Nephron (organoid): ENCODE measurements at regions not wholly inside any gene's neighbourhood (a gene's known extent, or its start where the extent isn't known, plus 50 kb on each side); places are given as distances from the start of the nearest gene placed in this dataset.

Experiments used
- H3K27ac Mint-ChIP-seq, 3 experiments: 2 replicates each; pipeline ENCODE4 v1.8.0; 2020; ENCODE audit warnings: mixed read lengths in 3 of 3, mild to moderate bottlenecking in 2 of 3, moderate library complexity in 1 of 3
- H3K27me3 Mint-ChIP-seq: 2 replicates; pipeline ENCODE4 v1.8.0; 2021; ENCODE audit warnings: low read depth, mild to moderate bottlenecking, moderate library complexity, mixed read lengths
- H3K36me3 Mint-ChIP-seq: 2 replicates; pipeline ENCODE4 v1.8.0; 2020; ENCODE audit warnings: low read depth, mixed read lengths
- H3K4me1 Mint-ChIP-seq: 2 replicates; pipeline ENCODE4 v1.8.0; 2020; ENCODE audit warnings: mixed read lengths
- H3K4me3 Mint-ChIP-seq, 3 experiments: 2 replicates each; pipeline ENCODE4 v1.8.0; 2020; ENCODE audit warnings: mild to moderate bottlenecking in 3 of 3, mixed read lengths in 3 of 3, moderate library complexity in 2 of 3
- H3K9me3 Mint-ChIP-seq: 2 replicates; pipeline ENCODE4 v1.8.0; 2020; ENCODE audit warnings: mixed read lengths
- CTCF ChIP-seq, 3 experiments: fragments of 200-600 bp; sonication (generic); IDR thresholded peaks; one replicate each; pipeline ENCODE4 v1.5.0; 2021; ENCODE audit warnings: antibody characterized with exemption in 3 of 3; ENCODE audit not compliant: unreplicated experiment in 3 of 3

GRCh38 chr3:148075771-148076716 lies 621.7 kb upstream of the AGTR1 start:
- Mint-ChIP-seq H3K9me3 (no peaks in the 10 kb centered on the region), H3K4me1 (peaks cover 20% of the 10 kb centered on the region), H3K27me3 (no peaks in the 10 kb centered on the region)

GRCh38 chr3:148077318-148077923 lies 620.3 kb upstream of the AGTR1 start:
- Mint-ChIP-seq H3K27ac (peak overlapping the region in 2 of 3 experiments; percentile 20 to 44), H3K27me3 (no peaks in the 10 kb centered on the region), H3K4me3 (no peak overlapping the region), H3K36me3 (no peaks in the 10 kb centered on the region), H3K4me1 (peaks cover 20% of the 10 kb centered on the region), H3K9me3 (no peaks in the 10 kb centered on the region)
- peak; percentile 57 to 75 (median 62) for TF ChIP-seq CTCF (IDR thresholded peaks at IDR 0.05; ENCODE audit: unreplicated experiment in 3 of 3)

More at GRCh38 chr3:148075771-148076716, 621.7 kb upstream of the AGTR1 start:
- peak; percentile 82 to 91 (median 87) for TF ChIP-seq CTCF (IDR thresholded peaks at IDR 0.05; ENCODE audit: unreplicated experiment in 3 of 3)
- H3K36me3 Mint-ChIP-seq, result no peaks in the 10 kb centered on the region
- no peak overlapping the region for H3K4me3 Mint-ChIP-seq
- H3K27ac Mint-ChIP-seq, result no peak overlapping the region

- H3K27ac Mint-ChIP-seq, result peak overlapping the region in 1 of 3 experiments; percentile 46
- H3K4me3 Mint-ChIP-seq, result no peak overlapping the region
- no peaks in the 10 kb centered on the region for H3K27me3 Mint-ChIP-seq
- peaks cover 20% of the 10 kb centered on the region for H3K4me1 Mint-ChIP-seq
- H3K9me3 Mint-ChIP-seq, result no peaks in the 10 kb centered on the region
- no peaks in the 10 kb centered on the region for H3K36me3 Mint-ChIP-seq
- no peak for TF ChIP-seq CTCF (IDR thresholded peaks at IDR 0.05; ENCODE audit: unreplicated experiment in 3 of 3)
Observed at GRCh38 chr3:148077965-148078364, 619.7 kb upstream of the AGTR1 start.

GRCh38 chr3:148078658-148079057 lies 619.0 kb upstream of the AGTR1 start:
- Mint-ChIP-seq H3K4me1 (peaks cover 25% of the 10 kb centered on the region), H3K36me3 (no peaks in the 10 kb centered on the region), H3K27me3 (no peaks in the 10 kb centered on the region), H3K27ac (peak overlapping the region in 1 of 3 experiments; percentile 46), H3K4me3 (no peak overlapping the region), H3K9me3 (no peaks in the 10 kb centered on the region)
- no peak for TF ChIP-seq CTCF (IDR thresholded peaks at IDR 0.05; ENCODE audit: unreplicated experiment in 3 of 3)

- Mint-ChIP-seq H3K9me3 (no peaks in the 10 kb centered on the region), H3K4me1 (peaks cover 22% of the 10 kb centered on the region), H3K4me3 (no peak overlapping the region), H3K27me3 (no peaks in the 10 kb centered on the region), H3K36me3 (no peaks in the 10 kb centered on the region), H3K27ac (peak overlapping the region in 1 of 3 experiments; percentile 46)
- no peak for TF ChIP-seq CTCF (IDR thresholded peaks at IDR 0.05; ENCODE audit: unreplicated experiment in 3 of 3)
Observed at GRCh38 chr3:148079370-148079769, 618.3 kb upstream of the AGTR1 start.
